Muscle layer of duodenum (tissue), 2 donors: ENCODE measurements at regions not wholly inside any gene's neighbourhood (a gene's known extent, or its start where the extent isn't known, plus 50 kb on each side); places are given as distances from the start of the nearest gene placed in this dataset.

Experiments
- H3K27ac ChIP-seq: one replicate; pipeline ENCODE4 v1.7.0; 2013; ENCODE audit warnings: mild to moderate bottlenecking, low read length
- H3K27me3 ChIP-seq: one replicate; pipeline ENCODE4 v1.7.0; 2013; ENCODE audit warnings: low read depth, mild to moderate bottlenecking, control low read depth, low read length
- H3K36me3 ChIP-seq, 2 donors: one replicate each; pipeline ENCODE4 v1.7.0; 2013; ENCODE audit warnings: low read length in 2 of 2, control low read depth in 1 of 2, mild to moderate bottlenecking in 1 of 2; ENCODE audit not compliant: insufficient read depth in 2 of 2, control insufficient read depth in 1 of 2
- H3K4me1 ChIP-seq, 2 donors: one replicate each; pipeline ENCODE4 v1.7.0; 2013; ENCODE audit warnings: low read length in 2 of 2, mild to moderate bottlenecking in 2 of 2, control low read depth in 1 of 2, moderate library complexity in 1 of 2; ENCODE audit not compliant: insufficient read depth in 2 of 2, control insufficient read depth in 1 of 2
- H3K4me3 ChIP-seq, 2 donors: one replicate each; pipeline ENCODE4 v1.7.0; 2013; ENCODE audit warnings: low read length in 2 of 2, low read depth in 1 of 2, mild to moderate bottlenecking in 1 of 2
- H3K9me3 ChIP-seq, 2 donors: one replicate each; pipeline ENCODE4 v1.7.0; 2013; ENCODE audit warnings: low read length in 2 of 2, control low read depth in 1 of 2, mild to moderate bottlenecking in 1 of 2; ENCODE audit not compliant: control insufficient read depth in 1 of 2
- donor health status: healthy.

DNA sequence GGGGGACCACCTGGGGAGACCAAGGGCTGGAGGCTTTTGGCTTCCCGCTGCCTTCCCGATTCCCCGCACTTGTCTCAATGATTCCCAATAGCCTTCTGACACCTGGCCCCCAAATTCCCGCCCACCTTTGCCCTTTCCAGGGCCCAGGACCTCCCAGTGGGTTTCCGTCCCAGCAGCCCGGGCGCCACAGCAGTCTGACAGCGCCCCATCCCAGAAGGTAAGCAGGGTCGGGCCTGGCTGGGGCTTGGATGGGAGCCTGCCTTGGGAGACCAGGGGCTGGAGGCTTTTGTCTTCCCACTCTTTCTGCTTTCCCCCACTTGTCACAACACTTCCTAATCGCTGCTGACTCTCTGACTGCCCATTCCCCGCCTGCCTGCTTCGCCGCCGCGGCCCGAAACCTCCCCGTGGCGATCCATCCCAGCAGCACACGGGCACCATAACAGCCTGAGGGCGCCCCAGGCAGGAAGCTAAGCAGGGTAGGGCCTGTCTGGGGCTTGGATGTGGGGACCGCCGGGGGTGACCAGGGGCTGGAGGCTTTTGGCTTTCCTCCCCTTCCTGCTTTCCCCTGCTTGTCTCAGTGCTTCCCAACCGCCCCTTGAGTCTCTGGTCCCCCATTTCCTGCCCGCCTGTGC lies 2289.3 kb downstream of the TP53TG3F start:
- Histone ChIP-seq H3K36me3 (no peaks in the 10 kb centered on the region), H3K27ac (no peak overlapping the region), H3K9me3 (peaks cover 0 to 16% of the 10 kb centered on the region in 2 donors), H3K27me3 (no peaks in the 10 kb centered on the region), H3K4me3 (peak overlapping the region in 1 of 2 donors; percentile 9), H3K4me1 (no peaks in the 10 kb centered on the region)

DNA sequence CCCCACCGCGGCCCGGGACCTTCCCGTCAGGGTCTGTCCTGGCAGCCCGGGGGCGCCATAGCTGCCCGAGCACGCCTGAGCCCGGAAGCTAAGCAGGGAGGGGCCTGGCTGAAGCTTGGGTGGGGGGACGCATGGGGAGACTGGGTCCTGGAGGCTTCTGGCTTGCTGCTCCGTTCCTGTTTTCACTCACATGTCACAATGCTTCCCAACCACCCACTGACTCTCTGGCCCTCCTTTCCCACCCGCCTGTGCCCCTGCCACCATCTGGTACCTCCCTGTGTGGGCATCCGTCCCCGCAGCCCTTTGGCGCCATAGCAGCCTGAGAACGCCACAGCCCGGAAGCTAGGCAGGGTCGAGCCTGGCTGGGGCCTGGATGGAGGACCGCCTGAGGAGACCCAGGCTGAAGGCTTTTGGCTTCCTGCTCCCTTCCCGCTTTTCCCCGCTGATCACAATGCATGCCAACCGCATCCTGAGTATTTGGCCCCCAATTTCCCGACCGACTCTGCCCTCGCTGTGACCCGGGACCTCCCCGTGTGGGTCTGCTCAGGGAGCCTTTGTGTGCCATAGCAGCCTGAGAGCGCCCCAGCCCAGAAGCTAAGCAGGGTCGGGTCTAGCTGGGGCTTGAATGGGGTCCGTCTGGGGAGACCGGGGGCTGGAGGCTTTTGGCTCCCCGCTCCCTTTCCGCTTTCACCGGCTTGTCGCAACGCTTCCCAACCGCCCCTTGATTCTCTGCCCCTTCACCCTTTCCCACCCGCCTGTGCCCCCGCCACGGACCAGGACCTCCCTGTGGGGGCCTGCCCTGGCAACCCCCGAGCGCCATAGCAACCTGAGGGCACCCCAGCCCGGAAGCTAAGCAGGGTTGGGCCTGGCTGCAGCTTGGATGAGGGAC lies 2290.1 kb downstream of the TP53TG3F start:
- Histone ChIP-seq H3K27me3 (no peaks in the 10 kb centered on the region), H3K27ac (no peak overlapping the region), H3K9me3 (peaks cover 0 to 16% of the 10 kb centered on the region in 2 donors), H3K36me3 (no peaks in the 10 kb centered on the region), H3K4me3 (peak overlapping the region in 1 of 2 donors; percentile 9), H3K4me1 (no peaks in the 10 kb centered on the region)

DNA sequence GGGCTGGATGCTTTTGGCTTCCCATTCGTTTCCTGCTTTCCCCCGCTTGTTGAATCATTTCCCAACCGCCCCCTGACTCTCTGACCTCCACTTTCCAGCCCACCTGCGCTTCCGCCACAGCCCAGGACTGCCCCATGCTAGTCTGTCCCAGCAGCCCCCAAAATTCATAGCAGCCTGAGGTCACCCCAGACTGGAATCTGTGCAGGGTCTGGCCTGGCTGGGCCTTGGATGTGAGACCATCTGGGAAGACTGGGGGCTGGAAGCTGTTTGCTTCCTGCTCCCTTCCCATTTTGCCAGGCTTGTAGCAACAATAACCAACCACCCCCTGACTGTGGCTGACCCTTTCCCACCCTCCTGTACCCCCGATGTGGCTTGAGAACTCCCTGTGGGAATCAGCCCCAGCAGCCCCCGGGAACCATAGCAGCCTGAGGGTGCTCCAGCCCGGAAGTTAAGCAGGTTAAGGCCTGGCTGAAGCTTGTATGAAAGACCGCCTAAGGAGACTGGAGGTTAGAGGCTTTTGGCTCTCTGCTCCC lies 2290.8 kb downstream of the TP53TG3F start:
- Histone ChIP-seq H3K4me1 (no peaks in the 10 kb centered on the region), H3K9me3 (peaks cover 0 to 16% of the 10 kb centered on the region in 2 donors), H3K36me3 (no peaks in the 10 kb centered on the region), H3K27me3 (no peaks in the 10 kb centered on the region), H3K27ac (no peak overlapping the region), H3K4me3 (no peak overlapping the region)

DNA sequence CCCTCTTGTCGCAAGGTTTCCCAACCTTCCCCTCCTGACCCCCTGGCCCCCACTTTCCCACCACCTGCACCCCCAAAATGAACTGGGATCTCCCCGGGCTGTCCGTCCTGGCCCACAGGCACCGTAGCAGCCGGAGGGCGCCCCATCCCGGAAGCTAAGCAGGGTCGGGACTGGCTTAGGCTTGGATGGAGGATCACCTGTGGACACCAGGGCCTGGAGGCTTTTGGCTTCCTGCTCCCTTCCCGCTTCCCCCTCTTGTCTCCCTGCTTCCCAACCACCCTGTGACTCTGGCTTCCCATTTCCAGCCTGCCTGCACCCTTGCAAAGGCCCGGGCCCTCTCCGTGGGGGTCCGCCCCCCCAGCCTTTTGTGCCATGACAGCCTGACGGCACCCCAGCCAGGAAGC lies 2291.3 kb downstream of the TP53TG3F start:
- H3K4me3 ChIP-seq = no peak overlapping the region
- no peaks in the 10 kb centered on the region for H3K4me1 ChIP-seq
- H3K36me3 ChIP-seq = no peaks in the 10 kb centered on the region
- peaks cover 0 to 16% of the 10 kb centered on the region in 2 donors for H3K9me3 ChIP-seq
- no peaks in the 10 kb centered on the region for H3K27me3 ChIP-seq
- no peak overlapping the region for H3K27ac ChIP-seq

DNA sequence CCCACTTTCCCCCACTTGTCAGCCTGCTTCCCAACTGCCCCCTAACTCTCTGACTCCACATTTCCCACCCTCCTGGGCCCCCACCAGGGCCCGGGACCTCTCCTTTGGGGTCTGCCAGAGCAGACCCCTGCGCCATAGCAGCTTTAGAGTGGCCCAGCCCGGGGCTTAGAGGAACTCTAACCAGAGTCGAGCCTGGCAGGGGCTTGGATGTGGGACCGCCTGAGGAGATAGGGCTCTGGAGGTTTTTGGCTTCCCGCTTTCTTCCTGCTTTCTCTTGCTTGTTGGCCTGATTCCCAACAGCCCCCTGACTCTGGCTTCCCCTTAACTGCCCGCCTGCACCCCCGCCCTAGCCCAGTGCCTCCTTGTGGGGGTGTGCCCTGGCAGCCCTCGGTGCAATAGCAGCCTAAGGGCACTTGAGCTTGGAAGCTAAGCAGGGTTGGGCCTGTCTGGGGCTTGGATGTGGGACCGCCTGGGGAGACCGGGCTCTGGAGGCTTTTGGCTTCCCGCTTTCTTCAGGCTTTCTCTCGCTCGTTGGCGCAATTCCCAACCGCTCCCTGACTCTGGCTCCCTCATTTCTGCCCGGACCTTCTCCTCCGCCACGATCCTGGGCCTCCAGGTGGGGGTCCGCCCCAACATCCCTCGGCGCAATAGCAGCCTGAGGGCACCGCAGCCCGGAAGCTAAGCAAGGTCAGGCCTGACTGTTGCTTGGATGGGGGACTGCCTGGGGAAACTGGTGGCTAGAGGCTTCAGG lies 2292.0 kb downstream of the TP53TG3F start:
- Histone ChIP-seq H3K9me3 (peaks cover 0 to 13% of the 10 kb centered on the region in 2 donors), H3K4me1 (no peaks in the 10 kb centered on the region), H3K27ac (no peak overlapping the region), H3K27me3 (no peaks in the 10 kb centered on the region), H3K36me3 (no peaks in the 10 kb centered on the region), H3K4me3 (no peak overlapping the region)

DNA sequence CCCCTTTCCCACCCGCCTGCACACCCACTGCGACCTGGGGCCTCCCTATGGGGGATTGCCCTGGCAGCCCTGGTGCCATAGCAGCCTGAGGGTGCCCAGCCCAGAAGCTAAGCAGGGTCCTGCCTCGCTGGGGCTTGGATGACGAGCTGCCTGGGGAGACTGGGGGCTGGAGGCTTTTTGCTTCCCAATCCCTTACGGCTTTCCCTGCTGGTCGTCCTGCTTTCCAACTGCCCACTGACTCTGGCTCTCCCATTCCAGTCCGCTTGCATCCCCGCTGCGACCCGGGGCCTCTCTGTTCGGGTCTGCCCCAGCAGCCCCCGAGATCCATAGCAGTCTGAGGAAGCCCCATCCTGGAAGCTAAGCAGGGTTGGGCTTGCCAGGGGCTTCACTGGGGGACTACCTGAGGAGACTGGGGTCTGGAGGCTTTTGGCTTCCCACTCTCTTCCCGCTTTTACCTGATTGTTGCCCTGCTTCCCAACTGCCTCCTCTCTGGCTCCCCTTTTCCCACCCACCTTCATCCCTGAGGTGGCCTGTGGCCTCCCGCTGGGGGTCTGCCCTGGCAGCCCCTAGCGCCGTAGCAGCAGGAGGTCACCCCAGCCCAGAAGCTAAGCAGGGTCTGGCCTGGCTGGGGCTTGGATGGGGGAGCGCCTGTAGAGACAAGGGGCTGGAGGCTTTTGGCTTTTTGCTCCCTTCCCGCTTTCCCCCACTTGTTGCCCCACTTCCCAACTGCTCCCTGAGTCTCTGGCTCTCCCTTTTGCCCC lies 2292.8 kb downstream of the TP53TG3F start:
- H3K36me3 ChIP-seq = no peaks in the 10 kb centered on the region

DNA sequence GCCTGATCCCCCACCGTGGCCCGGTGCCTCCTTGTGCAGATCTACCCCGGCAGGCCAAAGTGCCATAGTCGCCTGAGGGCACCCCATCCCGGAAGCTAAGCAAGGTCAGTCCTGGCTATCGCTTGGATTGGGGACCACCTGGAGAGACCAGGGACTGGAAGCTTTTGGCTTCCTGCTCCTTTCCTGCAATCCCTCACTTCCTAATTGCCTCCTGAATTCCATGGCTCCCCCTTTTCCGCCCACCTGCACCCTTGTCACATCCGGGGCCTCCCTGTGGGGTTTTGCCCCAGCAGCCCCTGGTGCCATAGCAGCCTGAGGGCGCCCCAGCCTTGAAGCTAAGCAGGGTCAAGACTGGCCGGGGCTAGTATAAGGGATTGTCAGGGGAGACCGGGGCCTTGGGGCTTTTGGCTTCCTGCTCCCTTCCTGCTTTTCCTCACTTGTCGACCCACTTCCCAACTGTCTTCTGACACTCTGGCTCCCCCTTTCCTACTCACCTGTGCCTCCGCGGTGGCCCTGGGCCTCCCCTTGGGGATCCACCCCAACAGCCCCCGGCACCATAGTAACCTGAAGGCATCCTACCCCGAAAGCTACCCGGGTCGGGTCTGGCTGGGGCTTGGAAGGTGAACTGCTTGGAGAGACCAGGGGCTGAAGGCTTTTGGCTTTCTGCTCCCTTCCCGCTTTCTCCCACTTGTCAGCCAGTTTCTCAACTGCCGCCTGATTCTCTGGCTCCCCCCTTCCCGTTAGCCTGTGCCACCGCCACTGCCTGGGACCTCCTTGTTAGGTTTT lies 2293.6 kb downstream of the TP53TG3F start:
- no peaks in the 10 kb centered on the region for H3K27me3 ChIP-seq
- H3K9me3 ChIP-seq = peaks cover 0 to 10% of the 10 kb centered on the region in 2 donors
- no peak overlapping the region for H3K27ac ChIP-seq
- H3K4me3 ChIP-seq = no peak overlapping the region
- no peaks in the 10 kb centered on the region for H3K36me3 ChIP-seq
- no peaks in the 10 kb centered on the region for H3K4me1 ChIP-seq

More for the DNA sequence above, 2292.8 kb downstream of the TP53TG3F start:
- Histone ChIP-seq H3K27ac (no peak overlapping the region), H3K4me3 (no peak overlapping the region), H3K9me3 (peaks cover 0 to 10% of the 10 kb centered on the region in 2 donors), H3K27me3 (no peaks in the 10 kb centered on the region), H3K4me1 (no peaks in the 10 kb centered on the region)

DNA sequence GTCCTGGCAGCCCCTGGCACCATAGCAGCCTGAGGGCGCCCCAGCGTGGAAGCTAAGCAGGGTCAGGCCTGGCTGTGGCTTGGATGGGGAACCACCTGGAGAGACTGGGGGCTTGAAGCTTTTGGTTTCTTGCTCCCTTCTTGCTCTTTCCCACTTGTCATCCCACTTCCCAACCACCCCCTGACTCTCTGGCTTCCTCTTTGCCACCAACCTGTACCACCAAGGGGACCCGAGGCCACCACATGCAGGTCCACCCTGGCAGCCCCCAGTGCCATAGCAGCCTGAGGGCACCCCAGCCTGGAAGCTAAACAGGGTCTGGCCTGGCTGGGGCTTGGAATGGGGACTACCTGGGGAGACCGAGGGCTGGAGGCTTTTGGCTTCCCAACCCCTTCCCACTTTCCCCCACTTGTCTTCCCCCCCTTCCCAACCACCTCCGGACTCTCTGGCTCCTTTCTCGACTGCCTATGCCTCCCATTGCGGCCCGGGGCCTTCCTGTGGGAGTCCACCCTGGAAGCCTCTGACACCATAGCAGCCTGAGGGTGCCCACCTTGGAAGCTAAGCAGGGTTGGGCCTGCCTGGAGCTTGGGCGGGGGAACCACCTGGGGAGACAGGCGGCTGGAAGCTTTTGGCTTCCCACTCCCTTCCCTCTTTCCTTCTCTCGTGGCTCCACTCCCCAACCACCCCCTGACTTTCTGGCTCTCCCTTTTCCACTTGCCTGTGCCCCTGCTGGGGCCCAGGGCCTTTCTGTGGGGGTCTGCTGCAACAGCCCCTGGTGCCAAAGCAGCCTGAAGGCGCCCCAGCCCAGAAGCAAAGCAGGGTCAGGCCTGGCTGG lies 2294.4 kb downstream of the TP53TG3F start:
- Histone ChIP-seq H3K4me1 (no peaks in the 10 kb centered on the region), H3K9me3 (peaks cover 0 to 8% of the 10 kb centered on the region in 2 donors), H3K36me3 (no peaks in the 10 kb centered on the region), H3K4me3 (no peak overlapping the region), H3K27me3 (no peaks in the 10 kb centered on the region), H3K27ac (no peak overlapping the region)

DNA sequence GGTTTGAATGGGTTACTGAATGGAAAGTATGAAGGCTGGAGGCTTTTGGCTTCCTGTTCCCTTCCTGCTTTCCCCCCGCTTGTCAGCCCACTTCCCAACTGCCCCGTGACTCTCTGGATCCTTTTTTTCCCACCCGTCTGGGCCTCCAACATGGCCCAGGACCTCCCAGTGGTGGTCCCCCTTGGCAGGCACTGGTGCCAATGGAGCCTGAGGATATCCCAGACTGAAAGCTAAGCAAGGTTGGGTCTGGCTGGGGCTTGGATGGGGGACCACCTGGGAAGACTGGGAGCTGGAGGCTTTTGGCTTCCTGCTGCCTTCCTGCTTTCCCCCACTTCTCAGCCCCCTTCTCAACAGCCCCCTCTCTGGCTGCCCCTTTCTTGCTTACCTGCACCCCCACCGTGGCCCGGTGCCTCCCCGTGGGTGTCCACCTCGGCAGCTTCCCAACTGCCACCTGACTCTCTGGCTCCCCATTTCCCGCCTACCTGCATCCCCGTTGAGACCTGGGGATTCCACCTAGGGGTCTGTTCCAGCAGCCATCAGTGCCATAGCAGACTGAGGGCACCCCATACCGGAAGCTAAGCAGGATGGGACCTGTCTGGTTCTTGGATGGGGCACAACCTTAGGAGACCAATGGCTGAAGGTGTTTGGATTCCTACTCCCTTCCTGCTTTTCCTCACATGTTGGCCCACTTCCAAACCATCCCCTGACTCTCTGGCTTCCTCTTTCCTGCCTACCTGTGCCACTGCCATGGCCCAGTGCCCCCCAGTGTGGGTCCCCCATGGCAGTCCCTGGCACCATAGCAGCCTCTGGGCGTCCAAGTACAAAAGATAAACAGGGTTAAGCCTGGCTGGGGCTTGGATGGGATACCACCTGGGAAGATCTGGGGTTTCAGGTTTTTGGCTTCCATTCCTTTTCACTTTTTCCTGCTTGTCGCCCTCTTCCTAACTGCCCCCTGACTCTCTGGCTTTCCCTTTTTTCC lies 2295.3 kb downstream of the TP53TG3F start:
- H3K27ac ChIP-seq = no peak overlapping the region
- no peak overlapping the region for H3K4me3 ChIP-seq
- no peaks in the 10 kb centered on the region for H3K27me3 ChIP-seq
- H3K9me3 ChIP-seq = no peaks in the 10 kb centered on the region
- H3K4me1 ChIP-seq = no peaks in the 10 kb centered on the region
- no peaks in the 10 kb centered on the region for H3K36me3 ChIP-seq
